ENCODE measurements at regions not wholly inside any gene's neighbourhood (a gene's known extent, or its start where the extent isn't known, plus 50 kb on each side); places are given as distances from the start of the nearest gene placed in this dataset.

DNA sequence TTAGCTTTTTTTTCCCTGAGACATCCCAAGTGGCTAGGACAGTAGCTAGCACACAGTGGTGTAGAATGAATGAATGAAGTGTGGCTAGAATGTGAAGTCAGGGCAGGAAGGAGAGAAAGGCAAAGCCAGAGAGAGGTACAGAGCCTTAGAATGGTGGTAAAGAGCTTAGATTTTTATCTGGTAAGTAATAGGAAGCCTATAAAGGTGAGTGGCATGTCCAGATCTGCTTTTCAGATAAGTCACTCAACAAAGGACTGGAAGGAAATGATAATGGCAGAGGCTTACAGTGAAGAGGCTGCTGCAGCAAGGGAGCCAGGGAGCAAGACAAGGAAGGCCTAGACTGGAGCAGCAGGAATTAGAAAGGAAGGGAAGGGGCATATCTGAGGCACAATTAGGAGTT, 96.0 kb upstream of the PRDM1 start:
- TF ChIP-seq, protein P1, sequence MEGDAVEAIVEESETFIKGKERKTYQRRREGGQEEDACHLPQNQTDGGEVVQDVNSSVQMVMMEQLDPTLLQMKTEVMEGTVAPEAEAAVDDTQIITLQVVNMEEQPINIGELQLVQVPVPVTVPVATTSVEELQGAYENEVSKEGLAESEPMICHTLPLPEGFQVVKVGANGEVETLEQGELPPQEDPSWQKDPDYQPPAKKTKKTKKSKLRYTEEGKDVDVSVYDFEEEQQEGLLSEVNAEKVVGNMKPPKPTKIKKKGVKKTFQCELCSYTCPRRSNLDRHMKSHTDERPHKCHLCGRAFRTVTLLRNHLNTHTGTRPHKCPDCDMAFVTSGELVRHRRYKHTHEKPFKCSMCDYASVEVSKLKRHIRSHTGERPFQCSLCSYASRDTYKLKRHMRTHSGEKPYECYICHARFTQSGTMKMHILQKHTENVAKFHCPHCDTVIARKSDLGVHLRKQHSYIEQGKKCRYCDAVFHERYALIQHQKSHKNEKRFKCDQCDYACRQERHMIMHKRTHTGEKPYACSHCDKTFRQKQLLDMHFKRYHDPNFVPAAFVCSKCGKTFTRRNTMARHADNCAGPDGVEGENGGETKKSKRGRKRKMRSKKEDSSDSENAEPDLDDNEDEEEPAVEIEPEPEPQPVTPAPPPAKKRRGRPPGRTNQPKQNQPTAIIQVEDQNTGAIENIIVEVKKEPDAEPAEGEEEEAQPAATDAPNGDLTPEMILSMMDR (IDR thresholded peaks at IDR 0.05) = no peak
- H3K27me3 ChIP-seq (ENCODE audit: insufficient read depth in 3 of 3, low read length in 2 of 3) = peaks cover 0 to 71% (median 15%) of the 10 kb centered on the region in 3 donors
- H3K36me3 ChIP-seq (ENCODE audit: insufficient read depth in 1 of 2, low read depth in 1 of 2) = no peaks in the 10 kb centered on the region
- intact Hi-C loops (cut with DNase I) = loop anchor here in 1 of 2 donors (5.0 to 10.0 kb wide), 3 partner anchors 102 to 258 kb away; no protein-coding TSS in a partner anchor
- DNase-seq = no peak
- no peak overlapping the region for H3K27ac ChIP-seq
- ATAC-seq = no peak
- H3K4me3 ChIP-seq = no peak overlapping the region
- H3K4me1 ChIP-seq = peaks cover 18% of the 10 kb centered on the region
- no peaks in the 10 kb centered on the region for H3K9me3 ChIP-seq

DNA sequence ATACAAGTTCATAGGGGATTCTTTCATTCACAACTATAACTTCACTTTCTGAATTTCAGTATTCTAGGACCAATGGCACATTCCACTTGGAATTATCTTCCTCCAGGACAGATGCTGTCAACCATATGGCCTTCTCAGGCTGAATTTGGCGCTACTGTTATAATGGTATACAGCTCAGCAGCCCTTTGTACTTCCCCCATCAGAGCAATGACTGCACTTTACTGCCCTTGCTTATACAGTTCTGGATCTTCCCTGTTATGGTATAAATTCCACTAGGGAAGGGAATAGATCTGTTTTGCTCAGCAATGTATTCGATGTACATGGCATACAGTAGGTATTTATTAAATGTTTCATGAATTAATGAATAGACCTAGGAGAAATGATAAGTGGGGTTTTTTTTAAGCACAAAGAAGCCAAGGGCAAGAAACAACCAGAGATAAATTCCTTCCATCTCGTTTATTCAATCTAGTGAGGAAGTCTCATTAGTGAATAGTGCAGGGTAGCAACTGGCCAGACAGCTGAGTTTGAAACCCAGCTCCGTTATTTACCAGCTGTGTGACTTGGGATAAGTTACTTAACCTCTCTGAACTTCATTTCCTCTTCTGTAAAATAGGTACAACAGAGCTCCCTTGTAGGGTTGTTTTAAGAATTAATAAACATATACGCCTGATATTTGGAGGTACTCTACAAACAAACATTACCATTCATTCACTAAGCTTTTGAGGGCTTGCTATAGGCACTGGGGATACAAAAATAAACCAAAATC, 97.1 kb upstream of the PRDM1 start:
- no peak overlapping the region for H3K4me3 ChIP-seq
- DNase-seq (no peak), ATAC-seq (no peak)
- H3K9me3 ChIP-seq = no peaks in the 10 kb centered on the region
- peaks cover 0 to 69% (median 11%) of the 10 kb centered on the region in 3 donors for H3K27me3 ChIP-seq (ENCODE audit: insufficient read depth in 3 of 3, low read length in 2 of 3)
- intact Hi-C loops (cut with DNase I) = no loop called here
- 67 to 76% (median 73%) methylated on average over 5 of the region's 5 CpGs for WGBS, 3 donors
- no peak overlapping the region for H3K27ac ChIP-seq
- TF ChIP-seq, protein P1 (IDR thresholded peaks at IDR 0.05) = no peak
- peaks cover 12% of the 10 kb centered on the region for H3K4me1 ChIP-seq
- no peaks in the 10 kb centered on the region for H3K36me3 ChIP-seq (ENCODE audit: insufficient read depth in 1 of 2, low read depth in 1 of 2)

DNA sequence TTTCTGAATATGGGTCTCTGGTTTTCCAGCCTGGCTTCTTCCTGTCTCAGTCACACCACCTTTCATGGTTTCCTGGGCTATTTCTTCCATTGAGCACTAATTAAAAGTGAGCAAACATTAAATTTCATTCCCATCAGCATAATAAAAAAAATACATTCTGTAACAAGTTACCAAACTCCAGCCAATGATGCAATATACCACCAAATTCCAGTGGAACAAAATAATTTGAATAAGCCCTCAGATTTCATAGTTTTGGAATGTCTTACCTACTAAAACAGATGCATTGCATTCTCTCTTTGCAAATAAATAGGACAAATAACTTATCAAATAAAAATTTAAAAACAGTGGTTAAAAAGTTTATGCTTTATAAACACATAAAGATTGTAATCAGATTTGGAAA, 97.8 kb upstream of the PRDM1 start:
- intact Hi-C loops (cut with DNase I) = no loop called here
- Histone ChIP-seq H3K4me1 (peaks cover 12% of the 10 kb centered on the region), H3K4me3 (no peak overlapping the region), H3K27ac (no peak overlapping the region), H3K27me3 (ENCODE audit: insufficient read depth in 3 of 3, low read length in 2 of 3) (peaks cover 0 to 62% (median 8%) of the 10 kb centered on the region in 3 donors), H3K9me3 (no peaks in the 10 kb centered on the region), H3K36me3 (ENCODE audit: insufficient read depth in 1 of 2, low read depth in 1 of 2) (no peaks in the 10 kb centered on the region)
- DNase-seq (no peak), ATAC-seq (no peak)
- TF ChIP-seq, protein P1 (IDR thresholded peaks at IDR 0.05) = no peak

DNA sequence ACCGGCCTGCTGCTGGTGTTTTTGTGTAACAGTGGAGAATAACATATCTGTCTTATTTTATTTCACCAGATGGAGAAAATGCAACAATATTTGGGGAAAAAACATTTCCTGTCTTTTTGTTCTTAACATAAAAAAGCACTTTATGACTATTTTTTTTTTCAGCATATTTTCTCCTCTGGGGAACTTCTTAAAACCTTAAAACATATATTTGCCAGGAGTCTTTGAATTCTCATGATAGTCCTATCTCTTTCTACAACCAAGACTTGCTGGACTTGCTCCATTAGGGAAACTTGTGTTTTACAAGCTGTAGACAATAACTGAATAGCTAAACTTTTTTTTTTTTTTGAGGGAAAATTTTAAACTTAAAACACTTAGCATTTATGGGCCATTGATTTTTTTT, 98.6 kb upstream of the PRDM1 start:
- Histone ChIP-seq H3K4me1 (peaks cover 4% of the 10 kb centered on the region), H3K9me3 (no peaks in the 10 kb centered on the region), H3K36me3 (ENCODE audit: insufficient read depth in 1 of 2, low read depth in 1 of 2) (no peaks in the 10 kb centered on the region), H3K27me3 (ENCODE audit: insufficient read depth in 3 of 3, low read length in 2 of 3) (peaks cover 0 to 55% (median 9%) of the 10 kb centered on the region in 3 donors), H3K4me3 (no peak overlapping the region), H3K27ac (no peak overlapping the region)
- DNase-seq = no peak
- no peak for ATAC-seq
- TF ChIP-seq, protein P1 (IDR thresholded peaks at IDR 0.05) = no peak
- intact Hi-C loops (cut with DNase I) = no loop called here
- 78 to 88% (median 84%) methylated on average over 1 of the region's 1 CpG for WGBS, 3 donors

DNA sequence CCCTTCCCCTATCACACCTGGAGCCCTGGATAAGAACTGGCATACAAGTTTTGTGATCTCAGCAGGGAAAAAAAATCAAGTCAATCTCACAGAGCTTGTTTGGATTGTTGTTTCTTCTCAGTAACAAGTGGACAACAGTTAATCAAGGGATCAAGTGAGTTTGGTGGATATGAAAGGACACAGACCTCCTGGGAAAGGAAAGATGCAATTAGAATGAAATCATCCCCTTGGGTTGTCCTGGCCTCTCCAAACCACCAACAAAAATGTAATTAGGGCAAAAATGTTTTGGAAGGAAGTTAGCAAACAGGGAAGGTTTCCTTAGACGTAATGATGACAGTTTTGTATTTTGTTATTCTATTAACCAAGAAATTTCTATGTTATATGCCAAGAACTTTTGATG, 99.1 kb upstream of the PRDM1 start:
- WGBS, 3 donors = 76 to 79% (median 77%) methylated on average over 1 of the region's 1 CpG
- Histone ChIP-seq H3K9me3 (no peaks in the 10 kb centered on the region), H3K36me3 (ENCODE audit: insufficient read depth in 1 of 2, low read depth in 1 of 2) (no peaks in the 10 kb centered on the region), H3K4me3 (no peak overlapping the region), H3K4me1 (peaks cover 4% of the 10 kb centered on the region), H3K27me3 (ENCODE audit: insufficient read depth in 3 of 3, low read length in 2 of 3) (peaks cover 0 to 59% (median 11%) of the 10 kb centered on the region in 3 donors), H3K27ac (no peak overlapping the region)
- TF ChIP-seq, protein P1 (IDR thresholded peaks at IDR 0.05) = no peak
- ATAC-seq = peak in 1 of 4 donors; percentile 32
- intact Hi-C loops (cut with DNase I) = no loop called here
- no peak for DNase-seq

Measured in psoas muscle (tissue), 7 donors.